ENCODE measurements at regions not wholly inside any gene's neighbourhood (a gene's known extent, or its start where the extent isn't known, plus 50 kb on each side); places are given as distances from the start of the nearest gene placed in this dataset.

DNA sequence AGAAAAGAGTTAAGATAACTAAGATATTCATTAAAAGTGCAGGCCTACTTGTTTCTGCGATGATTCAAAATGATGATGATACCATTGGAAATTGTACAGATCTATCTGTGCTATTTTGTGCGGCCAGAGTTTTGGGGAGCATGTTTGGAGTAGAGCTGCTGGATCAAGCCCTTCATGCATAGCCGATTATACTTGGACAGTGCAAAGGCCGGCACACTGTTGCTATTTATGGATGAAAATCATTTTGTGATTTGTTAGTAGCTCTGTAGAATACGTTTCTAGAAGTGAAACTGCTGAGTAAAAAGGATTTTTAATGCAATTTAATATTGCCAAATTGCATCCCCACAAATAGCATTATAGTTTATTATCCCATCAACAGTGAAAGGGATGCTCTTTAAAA lies 82.1 kb upstream of the NMUR2 start:
- H3K9me3 ChIP-seq: no peaks in the 10 kb centered on the region
- no peak for TF ChIP-seq EP300 (IDR thresholded peaks at IDR 0.05)
- no peak for TF ChIP-seq POLR2AphosphoS5 (IDR thresholded peaks at IDR 0.05)
- TF ChIP-seq, protein P1, sequence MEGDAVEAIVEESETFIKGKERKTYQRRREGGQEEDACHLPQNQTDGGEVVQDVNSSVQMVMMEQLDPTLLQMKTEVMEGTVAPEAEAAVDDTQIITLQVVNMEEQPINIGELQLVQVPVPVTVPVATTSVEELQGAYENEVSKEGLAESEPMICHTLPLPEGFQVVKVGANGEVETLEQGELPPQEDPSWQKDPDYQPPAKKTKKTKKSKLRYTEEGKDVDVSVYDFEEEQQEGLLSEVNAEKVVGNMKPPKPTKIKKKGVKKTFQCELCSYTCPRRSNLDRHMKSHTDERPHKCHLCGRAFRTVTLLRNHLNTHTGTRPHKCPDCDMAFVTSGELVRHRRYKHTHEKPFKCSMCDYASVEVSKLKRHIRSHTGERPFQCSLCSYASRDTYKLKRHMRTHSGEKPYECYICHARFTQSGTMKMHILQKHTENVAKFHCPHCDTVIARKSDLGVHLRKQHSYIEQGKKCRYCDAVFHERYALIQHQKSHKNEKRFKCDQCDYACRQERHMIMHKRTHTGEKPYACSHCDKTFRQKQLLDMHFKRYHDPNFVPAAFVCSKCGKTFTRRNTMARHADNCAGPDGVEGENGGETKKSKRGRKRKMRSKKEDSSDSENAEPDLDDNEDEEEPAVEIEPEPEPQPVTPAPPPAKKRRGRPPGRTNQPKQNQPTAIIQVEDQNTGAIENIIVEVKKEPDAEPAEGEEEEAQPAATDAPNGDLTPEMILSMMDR (IDR thresholded peaks at IDR 0.05): no peak
- no peak for TF ChIP-seq POLR2A (IDR thresholded peaks at IDR 0.05)
- 43% methylated on average over 5 of the region's 5 CpGs for WGBS, 2 donors (ENCODE audit: low coverage in 1 of 2)
- no peaks in the 10 kb centered on the region for H3K36me3 ChIP-seq
- no peak overlapping the region for H3K4me3 ChIP-seq
- no peak overlapping the region for H3K27ac ChIP-seq
- H3K27me3 ChIP-seq: no peaks in the 10 kb centered on the region
- ATAC-seq: no peak
- no peaks in the 10 kb centered on the region for H3K4me1 ChIP-seq

DNA sequence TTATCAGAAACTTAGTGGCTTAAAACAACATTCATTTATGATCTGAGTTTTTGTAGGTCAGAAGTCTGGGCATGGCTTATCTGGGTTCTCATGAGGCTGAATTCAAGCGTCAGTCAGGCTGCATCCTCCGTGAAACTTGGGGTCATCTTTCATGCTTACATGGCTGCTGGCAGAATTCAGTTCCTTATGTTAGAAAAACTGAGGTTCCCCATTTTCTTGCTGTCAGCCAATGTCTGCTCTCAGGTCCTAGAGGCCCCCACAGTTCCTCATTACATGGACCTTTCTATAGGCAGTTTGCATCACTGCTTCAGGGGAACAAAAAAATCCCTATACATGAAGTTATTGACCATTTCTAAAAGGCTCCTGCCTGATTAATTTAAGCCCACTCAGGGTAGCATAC lies 83.8 kb upstream of the NMUR2 start:
- no peak for ATAC-seq
- no peak overlapping the region for H3K27ac ChIP-seq
- H3K36me3 ChIP-seq: no peaks in the 10 kb centered on the region
- no peak for TF ChIP-seq POLR2A (IDR thresholded peaks at IDR 0.05)
- TF ChIP-seq, protein P1 (IDR thresholded peaks at IDR 0.05): no peak
- no peak for TF ChIP-seq EP300 (IDR thresholded peaks at IDR 0.05)
- no peak for TF ChIP-seq POLR2AphosphoS5 (IDR thresholded peaks at IDR 0.05)
- H3K9me3 ChIP-seq: no peaks in the 10 kb centered on the region
- H3K4me1 ChIP-seq: no peaks in the 10 kb centered on the region
- no peak overlapping the region for H3K4me3 ChIP-seq
- H3K27me3 ChIP-seq: no peaks in the 10 kb centered on the region
- 74 to 100% methylated on average over 1 to 2 of the region's 2 CpGs for WGBS, 2 donors (ENCODE audit: low coverage in 1 of 2)

DNA sequence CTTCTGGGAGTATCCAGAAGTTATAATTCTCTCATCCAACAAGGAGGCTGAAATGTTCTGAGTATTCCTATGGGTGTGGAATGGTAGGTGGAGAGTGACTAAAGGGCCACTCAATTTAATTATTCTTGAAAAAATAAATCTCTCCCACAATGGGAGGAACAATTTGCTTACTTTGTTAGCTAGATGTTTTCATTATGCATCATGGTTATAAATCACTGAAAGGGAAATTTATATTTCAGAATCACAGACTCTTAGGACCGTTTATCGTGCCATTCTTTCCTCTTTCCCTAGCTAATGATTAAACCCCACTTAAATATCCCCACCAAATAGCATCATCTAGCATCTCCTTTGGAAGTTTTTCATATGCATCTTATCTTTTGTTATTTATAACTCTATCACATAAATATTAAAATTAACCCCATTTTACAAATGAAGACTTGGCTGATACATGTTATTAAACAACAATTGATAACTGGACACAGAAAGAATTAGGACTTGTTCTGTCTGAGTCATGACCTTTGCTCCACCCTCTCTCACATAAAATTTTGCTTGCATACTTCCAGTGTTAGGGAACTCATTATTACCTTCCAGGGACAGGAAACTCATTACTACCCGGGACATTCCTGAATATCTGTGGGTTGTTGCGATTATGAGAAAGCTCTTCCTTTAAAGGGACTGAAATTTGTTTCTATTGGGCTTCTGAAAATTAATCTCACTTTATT lies 94.9 kb upstream of the NMUR2 start:
- no peaks in the 10 kb centered on the region for H3K27me3 ChIP-seq
- no peaks in the 10 kb centered on the region for H3K9me3 ChIP-seq
- H3K4me1 ChIP-seq: no peaks in the 10 kb centered on the region
- ATAC-seq: no peak
- no peak for TF ChIP-seq EP300 (IDR thresholded peaks at IDR 0.05)
- TF ChIP-seq, protein P1 (IDR thresholded peaks at IDR 0.05): no peak
- TF ChIP-seq POLR2A (IDR thresholded peaks at IDR 0.05): no peak
- no peak for TF ChIP-seq POLR2AphosphoS5 (IDR thresholded peaks at IDR 0.05)
- 56 to 74% methylated on average over 4 of the region's 4 CpGs for WGBS, 2 donors (ENCODE audit: low coverage in 1 of 2)
- H3K36me3 ChIP-seq: no peaks in the 10 kb centered on the region
- H3K27ac ChIP-seq: no peak overlapping the region
- no peak overlapping the region for H3K4me3 ChIP-seq

DNA sequence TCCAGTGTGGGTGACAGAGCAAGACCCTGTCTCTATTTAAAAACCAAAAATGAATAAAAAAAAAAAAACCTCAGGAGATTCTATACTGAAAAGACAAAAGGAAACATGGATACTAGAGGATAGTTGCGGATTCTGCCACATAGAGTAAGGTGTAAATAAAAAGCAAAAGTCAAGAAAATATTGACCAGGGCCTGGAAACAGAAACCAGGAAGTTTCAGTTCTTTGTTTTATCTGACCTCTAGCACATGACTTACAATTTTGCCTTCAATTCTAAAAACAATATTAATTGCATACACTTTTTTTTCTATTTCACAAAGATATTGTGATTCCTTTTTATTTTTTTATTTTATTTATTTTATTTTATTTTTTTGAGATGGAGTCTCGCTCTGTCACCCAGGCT lies 96.2 kb upstream of the NMUR2 start:
- Histone ChIP-seq H3K27me3 (no peaks in the 10 kb centered on the region), H3K4me3 (no peak overlapping the region), H3K36me3 (no peaks in the 10 kb centered on the region), H3K9me3 (no peaks in the 10 kb centered on the region), H3K27ac (no peak overlapping the region), H3K4me1 (no peaks in the 10 kb centered on the region)
- TF ChIP-seq, protein P1 (IDR thresholded peaks at IDR 0.05): no peak
- no peak for TF ChIP-seq POLR2AphosphoS5 (IDR thresholded peaks at IDR 0.05)
- TF ChIP-seq POLR2A (IDR thresholded peaks at IDR 0.05): no peak
- TF ChIP-seq EP300 (IDR thresholded peaks at IDR 0.05): no peak
- ATAC-seq: no peak
- WGBS, 2 donors (ENCODE audit: low coverage in 1 of 2): 81 to 92% methylated on average over 1 to 2 of the region's 2 CpGs

DNA sequence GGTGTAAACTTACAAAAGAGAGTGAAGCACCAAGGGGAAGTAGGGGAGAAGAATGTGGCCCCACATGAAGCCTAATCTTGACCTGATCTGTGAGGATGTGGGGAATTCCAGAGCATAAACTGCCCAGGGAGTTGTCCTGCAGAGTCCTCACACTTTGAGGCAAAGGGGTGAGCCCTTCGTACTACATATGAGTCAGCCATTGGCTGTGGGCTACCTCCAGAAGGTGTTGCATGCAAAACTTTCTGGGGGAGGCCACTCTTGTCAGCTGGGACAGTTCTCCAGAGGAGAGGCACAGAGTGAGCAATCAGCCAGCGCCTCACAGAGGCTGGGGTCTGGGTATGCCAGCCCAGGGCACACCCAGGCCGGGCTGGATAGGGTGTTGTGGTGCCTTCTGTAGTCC lies 98.1 kb upstream of the NMUR2 start:
- no peak for ATAC-seq
- Histone ChIP-seq H3K4me1 (no peaks in the 10 kb centered on the region), H3K4me3 (no peak overlapping the region), H3K27ac (no peak overlapping the region), H3K9me3 (no peaks in the 10 kb centered on the region), H3K27me3 (no peaks in the 10 kb centered on the region), H3K36me3 (no peaks in the 10 kb centered on the region)
- WGBS, 2 donors (ENCODE audit: low coverage in 1 of 2): 93% methylated on average over 3 of the region's 3 CpGs; no CpG with 5 or more reads in 1 of the 2 donors
- TF ChIP-seq POLR2A (IDR thresholded peaks at IDR 0.05) (no peak), EP300 (IDR thresholded peaks at IDR 0.05) (no peak), POLR2AphosphoS5 (IDR thresholded peaks at IDR 0.05) (no peak)
- TF ChIP-seq, protein P1 (IDR thresholded peaks at IDR 0.05): no peak
